ENCODE measurements at regions not wholly inside any gene's neighbourhood (a gene's known extent, or its start where the extent isn't known, plus 50 kb on each side); places are given as distances from the start of the nearest gene placed in this dataset.

DNA sequence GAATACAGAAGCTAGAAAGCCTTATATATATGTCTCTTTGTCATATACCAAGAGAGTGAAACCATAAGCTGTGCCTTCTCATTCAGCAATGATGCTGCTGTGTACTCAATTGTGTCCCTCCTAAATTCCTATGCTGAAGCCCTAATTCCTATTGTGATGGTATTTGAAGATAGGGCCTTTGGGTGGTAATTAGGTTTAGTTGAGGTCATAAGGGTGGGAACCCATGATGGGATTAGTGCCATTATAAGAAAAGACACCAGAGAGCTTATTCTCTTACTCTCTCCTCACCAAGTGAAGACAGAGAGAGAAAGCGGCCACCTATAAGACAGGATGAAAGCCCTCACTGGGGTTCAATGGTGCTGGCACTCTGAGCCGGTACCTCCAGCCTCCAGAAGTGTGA is 1191.3 kb upstream of the TENM4 start:
- no peak for DNase-seq

- DNase-seq, result no peak
These were observed 1188.6 kb upstream of the TENM4 start for GRCh38 chr11:80629466-80629865.

- no peak for DNase-seq
These were observed 1186.5 kb upstream of the TENM4 start for GRCh38 chr11:80627364-80627763.

DNA sequence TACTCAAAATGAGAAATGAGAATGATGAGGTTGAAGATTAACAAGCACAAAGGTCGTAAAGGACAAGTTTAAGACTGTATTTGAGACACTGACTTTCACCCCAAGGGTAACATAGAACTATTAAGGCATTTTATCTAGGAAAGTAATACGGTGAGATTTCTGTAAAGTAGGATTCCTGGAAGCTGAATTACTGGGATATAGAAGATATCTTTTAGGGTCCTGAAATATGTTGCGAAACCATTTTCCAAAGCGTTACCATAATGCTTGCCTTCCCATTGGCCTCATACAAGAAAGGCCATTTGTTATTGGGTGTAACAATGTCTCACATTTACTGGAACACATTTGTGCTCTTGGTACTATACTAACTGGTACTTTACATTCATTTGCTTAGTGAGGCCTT is 1185.9 kb upstream of the TENM4 start:
- DNase-seq, result no peak

GRCh38 chr11:80625563-80625962 is 1184.7 kb upstream of the TENM4 start:
- DNase-seq, result no peak

DNA sequence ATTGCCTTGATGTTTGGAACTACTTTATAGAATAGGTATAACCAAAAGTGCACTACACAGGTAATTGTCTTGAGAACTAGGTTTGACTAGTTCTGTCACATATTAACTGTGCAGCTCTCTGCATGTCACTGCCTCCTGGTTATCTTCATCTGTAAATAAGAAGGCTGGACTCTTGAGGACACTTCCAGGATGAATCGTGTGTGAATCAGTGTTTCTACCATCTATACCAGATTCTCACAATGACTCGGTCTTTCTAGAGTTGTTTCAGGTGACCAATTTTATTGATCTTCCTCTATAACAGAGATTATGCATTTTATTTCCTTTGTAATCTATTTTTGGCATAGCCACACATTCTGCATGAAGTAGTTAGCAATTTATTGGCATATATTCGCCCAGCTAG is 1181.0 kb upstream of the TENM4 start:
- DNase-seq, result no peak

- DNase-seq, result no peak
These were observed 1180.0 kb upstream of the TENM4 start for GRCh38 chr11:80620867-80621266.

DNA sequence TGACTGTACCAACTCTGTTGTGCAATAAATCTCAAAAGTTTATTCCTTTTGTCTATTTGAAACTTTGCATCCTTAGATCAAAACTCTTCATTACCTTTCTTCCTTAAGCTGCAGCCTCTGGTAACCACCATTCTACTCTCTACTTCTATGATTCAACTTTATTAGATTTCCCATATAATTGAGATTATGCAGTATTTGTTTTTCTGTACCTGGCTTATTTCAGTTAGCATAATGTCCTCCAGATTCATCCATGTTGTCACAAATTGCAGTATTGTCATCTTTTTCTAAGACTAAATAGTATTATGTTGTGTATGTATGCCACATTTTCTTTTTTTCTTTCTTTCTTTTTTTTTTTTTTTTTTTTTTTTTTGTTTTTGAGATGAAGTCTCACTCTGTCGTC is 1176.3 kb upstream of the TENM4 start:
- DNase-seq, result no peak

- no peak for DNase-seq
These were observed 1175.4 kb upstream of the TENM4 start for GRCh38 chr11:80616070-80616800.

DNA sequence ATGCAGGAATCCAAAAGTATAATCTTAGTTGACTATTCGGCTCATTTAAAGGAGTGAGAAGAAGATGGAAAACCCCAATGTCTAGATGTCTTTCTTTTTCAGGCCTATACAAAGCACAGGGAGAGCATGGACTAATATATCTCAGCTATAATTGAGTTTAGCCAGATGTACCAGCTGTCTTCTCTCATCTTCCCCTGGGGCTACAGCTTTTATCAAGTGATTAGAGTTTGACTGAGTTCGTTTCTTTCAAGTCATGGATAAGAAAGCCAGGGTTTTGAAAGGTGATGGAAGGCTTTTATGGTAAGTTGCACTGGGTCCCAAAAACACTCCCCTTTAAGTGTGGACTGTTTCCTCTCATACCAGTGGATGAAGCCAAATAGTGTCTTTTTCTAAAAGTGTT is 1172.8 kb upstream of the TENM4 start:
- no peak for DNase-seq

- no peak for DNase-seq
These were observed 1169.7 kb upstream of the TENM4 start for GRCh38 chr11:80610516-80610915.

DNA sequence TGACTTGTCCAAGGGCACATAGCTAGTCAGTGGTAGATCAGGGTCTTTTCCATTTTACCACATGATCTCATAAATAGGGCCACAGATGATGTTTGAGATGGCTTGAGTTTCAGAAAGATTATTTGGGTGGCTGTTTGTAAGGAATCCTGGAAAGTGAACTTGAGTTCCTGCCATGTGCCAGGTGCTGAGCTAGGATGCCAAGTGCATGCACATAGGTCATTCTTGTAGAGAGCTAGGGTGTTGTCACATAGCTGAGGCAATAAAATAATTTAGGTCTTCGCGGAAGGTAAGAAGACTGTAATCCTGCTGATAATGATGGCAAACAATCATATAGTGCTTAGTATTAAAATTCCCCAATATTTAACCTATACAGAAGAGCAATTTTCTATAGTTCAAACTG is 1162.6 kb upstream of the TENM4 start:
- DNase-seq, result no peak

GRCh38 chr11:80598905-80599304 is 1158.1 kb upstream of the TENM4 start:
- DNase-seq, result no peak

GRCh38 chr11:80596291-80596810 is 1155.5 kb upstream of the TENM4 start:
- no peak for DNase-seq

DNA sequence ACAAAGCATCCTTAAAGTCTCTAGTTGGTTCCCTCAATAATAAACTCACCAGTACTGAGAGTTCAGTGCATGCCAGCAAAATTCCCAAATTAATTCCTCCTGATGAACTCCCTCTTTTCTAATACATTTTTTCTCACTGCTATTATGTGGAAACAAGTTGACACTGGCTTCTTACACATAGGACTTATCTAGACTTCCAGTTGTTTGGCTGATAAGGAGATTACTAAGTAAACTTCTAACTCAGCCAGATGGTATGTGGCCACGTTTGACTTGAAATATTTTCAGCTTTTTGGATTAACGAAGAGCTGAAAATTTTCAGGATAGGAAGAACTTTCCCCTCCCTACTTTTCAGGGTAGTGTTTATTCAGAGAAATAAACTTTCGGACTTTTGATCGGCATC is 1154.2 kb upstream of the TENM4 start:
- no peak for DNase-seq

DNA sequence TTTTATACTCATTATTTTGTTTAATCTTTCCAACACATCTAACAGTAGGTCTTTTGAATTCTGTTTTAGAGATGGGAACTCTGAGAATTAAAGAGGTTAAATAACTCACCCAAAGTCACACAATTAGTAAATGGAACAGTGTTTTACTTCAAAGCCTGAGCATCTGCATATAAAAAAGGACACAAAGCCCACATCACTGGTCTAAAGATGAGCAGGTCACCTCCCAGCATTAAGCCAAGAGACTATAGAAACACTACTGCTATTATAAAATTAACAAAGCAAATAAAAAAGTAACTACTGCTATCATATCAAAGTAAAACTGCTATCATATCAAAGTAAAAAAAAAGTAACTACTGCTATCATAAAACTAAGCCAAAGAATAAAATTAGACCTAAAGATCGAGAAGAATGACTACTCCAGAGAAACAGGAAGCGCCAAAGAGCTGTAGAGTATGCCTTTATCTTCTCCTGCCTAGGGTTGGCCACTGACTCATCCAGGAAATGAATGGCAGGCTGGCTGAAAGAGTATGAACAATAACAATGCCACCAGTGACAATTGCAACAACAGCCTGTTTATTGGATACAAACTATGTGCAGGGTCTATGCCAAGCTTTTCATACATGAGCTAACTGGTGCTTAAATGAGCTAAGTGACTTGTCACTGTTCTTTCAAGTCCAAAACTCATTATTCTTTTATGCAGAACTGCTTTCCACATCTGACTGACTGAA is 1153.0 kb upstream of the TENM4 start:
- no peak for DNase-seq

DNA sequence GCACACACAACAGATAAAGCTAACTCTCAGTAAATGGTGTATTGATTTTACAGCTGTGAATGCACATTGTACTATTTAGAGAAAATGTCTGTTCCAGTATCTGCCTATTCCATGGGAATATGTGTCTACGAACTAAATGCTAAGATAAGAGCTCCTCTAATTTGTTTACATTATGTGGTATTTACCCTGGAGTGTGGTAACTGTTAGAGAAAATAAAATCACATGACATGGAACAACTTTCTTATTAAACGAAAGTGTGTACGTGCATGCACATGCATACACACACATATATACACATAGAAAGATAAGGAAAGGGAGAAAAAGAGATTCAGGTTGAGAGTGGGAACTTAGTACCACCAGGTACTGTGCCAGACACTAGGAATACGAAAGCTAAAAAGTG is 1151.7 kb upstream of the TENM4 start:
- DNase-seq, result no peak

DNA sequence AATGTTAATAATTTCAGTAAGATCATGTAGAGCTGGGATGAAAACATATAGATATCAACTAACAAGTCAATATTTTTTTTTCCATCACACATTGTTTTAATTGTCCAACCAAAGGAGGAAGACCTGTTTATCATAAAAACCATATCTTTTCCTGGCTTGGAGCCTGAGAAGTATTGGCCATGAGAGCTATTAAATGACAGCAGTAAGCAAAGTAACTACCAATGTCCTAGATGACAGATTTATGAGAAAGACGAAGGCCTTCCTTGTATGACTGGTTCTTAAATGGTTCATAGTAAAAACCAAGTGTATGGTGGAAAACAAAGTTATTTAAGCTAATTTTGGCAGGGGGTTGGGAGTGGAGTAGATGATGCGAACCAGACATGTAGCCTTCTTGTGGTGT is 1147.1 kb upstream of the TENM4 start:
- no peak for DNase-seq

DNA sequence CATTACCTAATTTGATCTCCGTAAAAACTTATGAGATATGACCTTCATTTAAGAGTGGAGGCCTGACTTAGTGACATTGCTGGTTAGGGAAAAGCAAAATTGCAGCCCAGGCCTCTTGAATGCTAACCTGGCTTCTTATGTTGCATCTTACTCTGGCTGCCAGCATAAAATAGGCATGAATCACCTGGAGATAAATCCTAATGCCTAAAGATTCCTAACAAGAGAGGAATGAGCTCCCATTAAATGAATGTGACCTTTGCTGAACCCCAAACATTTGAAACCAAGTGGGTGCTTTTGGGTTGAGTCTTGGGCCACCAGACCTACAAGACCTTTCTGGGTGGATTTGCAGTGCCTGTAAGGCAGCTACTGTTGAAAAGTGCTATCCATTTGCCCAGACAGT is 1145.6 kb upstream of the TENM4 start:
- DNase-seq, result no peak

GRCh38 chr11:80584661-80585060 is 1143.8 kb upstream of the TENM4 start:
- no peak for DNase-seq

DNA sequence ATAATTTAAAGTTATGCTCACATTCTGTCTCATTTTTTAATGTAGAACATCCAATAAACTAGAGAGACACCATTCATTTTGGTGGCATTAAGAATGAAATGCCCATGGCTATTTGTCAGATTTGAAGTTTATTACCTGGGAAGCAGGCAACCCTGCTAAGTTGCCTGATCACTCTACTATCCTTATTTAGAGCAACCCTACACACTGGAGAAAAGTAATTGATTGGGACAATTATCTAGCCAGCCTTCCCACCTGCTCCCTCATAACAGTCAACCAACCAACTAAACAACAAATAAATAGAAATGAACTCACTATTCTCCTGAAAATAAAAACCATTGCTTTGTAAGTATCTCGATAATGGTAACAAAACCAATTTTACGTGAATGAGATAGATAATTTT is 1129.0 kb upstream of the TENM4 start:
- no peak for DNase-seq

GRCh38 chr11:80565231-80565630 is 1124.4 kb upstream of the TENM4 start:
- no peak for DNase-seq

DNA sequence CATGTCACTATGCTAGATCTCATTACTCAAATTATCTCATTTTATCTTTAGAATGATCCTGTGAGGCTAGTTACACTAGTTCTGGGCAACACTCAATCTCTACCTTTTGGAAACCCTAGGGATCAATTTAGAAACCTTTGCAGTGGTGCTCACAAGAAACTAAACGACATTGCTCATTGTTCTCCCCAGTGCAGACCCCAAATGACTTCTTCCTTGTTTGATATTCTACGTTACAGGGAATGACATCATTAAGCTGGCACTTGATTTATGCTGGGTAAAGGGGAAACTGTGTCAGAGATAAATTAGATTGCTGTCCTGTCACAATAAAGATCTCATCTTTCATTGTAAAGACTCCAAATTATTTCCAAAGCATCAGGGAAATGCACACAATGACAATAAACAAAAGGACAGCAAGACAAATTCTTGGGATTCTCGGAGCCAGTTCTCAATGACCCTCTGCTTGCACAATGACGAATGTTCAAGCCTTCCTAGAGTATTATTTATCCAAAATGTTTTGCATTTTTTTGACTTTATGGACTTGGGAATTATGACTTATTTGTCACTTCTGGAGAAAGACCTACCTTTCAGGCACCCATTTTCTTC is 1121.8 kb upstream of the TENM4 start:
- no peak for DNase-seq

DNA sequence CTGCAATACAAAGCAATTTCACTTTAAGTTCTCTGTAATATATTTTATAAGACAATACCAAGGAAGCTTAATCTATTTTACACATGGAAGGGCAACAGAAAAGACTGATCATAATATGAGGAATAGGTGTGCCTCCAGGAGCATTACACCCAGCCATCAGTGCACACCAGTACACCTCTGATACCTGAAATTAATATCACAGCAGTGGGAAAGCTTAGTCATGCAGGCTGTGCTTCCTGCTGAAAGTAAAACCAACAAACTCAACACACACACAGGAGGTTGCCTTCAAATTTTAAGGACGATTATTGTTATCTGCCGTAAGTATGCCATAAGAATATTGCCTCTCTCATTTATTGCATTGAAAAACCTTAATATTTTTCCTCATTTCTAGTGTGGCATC is 1119.1 kb upstream of the TENM4 start:
- DNase-seq, result no peak
